Glomerular visceral epithelial cell (primary cell): ENCODE measurements at regions not wholly inside any gene's neighbourhood (a gene's known extent, or its start where the extent isn't known, plus 50 kb on each side); places are given as distances from the start of the nearest gene placed in this dataset.
"Not testable (repeated sequence)": the region's sequence is repeated elsewhere in the genome, so short reads cannot be mapped to it uniquely, and the experiment has no call there.

Experiments used
- DNase-seq: peaks from one replicate; pipeline ENCODE4 v3.0.0-alpha.2; 2016; ENCODE audit errors: extremely low spot score

- no peak for DNase-seq
Observed at GRCh38 chr1:182331387-182331786, 60.2 kb downstream of the GLUL start.

- DNase-seq: no peak
Observed at GRCh38 chr1:182330303-182330702, 61.3 kb downstream of the GLUL start.

- no peak for DNase-seq
Observed at GRCh38 chr1:182329471-182329870, 62.1 kb downstream of the GLUL start.

GRCh38 chr1:182328591-182328990, 63.0 kb downstream of the GLUL start:
- DNase-seq: no peak

GRCh38 chr1:182325339-182325738, 66.3 kb downstream of the GLUL start:
- DNase-seq: no peak

- DNase-seq: not testable (repeated sequence)
Observed at GRCh38 chr1:182321532-182321931, 70.1 kb downstream of the GLUL start.

- no peak for DNase-seq
Observed at GRCh38 chr1:182317611-182318161, 73.9 kb downstream of the GLUL start.

GRCh38 chr1:182316454-182316853, 75.1 kb downstream of the GLUL start:
- not testable (repeated sequence) for DNase-seq

- no peak for DNase-seq
Observed at GRCh38 chr1:182315167-182315556, 76.4 kb downstream of the GLUL start.

GRCh38 chr1:182309631-182310351, 81.8 kb downstream of the GLUL start:
- no peak for DNase-seq

GRCh38 chr1:182308826-182309225, 82.8 kb downstream of the GLUL start:
- DNase-seq: no peak

GRCh38 chr1:182307486-182307885, 84.1 kb downstream of the GLUL start:
- DNase-seq: not testable (repeated sequence)

- no peak for DNase-seq
Observed at GRCh38 chr1:182305861-182306260, 85.7 kb downstream of the GLUL start.

GRCh38 chr1:182304627-182305026, 87.0 kb downstream of the GLUL start:
- DNase-seq: no peak

- no peak for DNase-seq
Observed at GRCh38 chr1:182304218-182304617, 87.4 kb downstream of the GLUL start.

GRCh38 chr1:182303778-182304177, 87.8 kb downstream of the GLUL start:
- DNase-seq: no peak

GRCh38 chr1:182301467-182302198, 90.0 kb downstream of the GLUL start:
- DNase-seq: no peak

GRCh38 chr1:182301026-182301436, 90.6 kb downstream of the GLUL start:
- no peak for DNase-seq

- no peak for DNase-seq
Observed at GRCh38 chr1:182299728-182300616, 91.6 kb downstream of the GLUL start.

GRCh38 chr1:182299054-182299727, 92.4 kb downstream of the GLUL start:
- not testable (repeated sequence) for DNase-seq

GRCh38 chr1:182297335-182297734, 94.3 kb downstream of the GLUL start:
- no peak for DNase-seq
